ENCODE measurements at regions not wholly inside any gene's neighbourhood (a gene's known extent, or its start where the extent isn't known, plus 50 kb on each side); places are given as distances from the start of the nearest gene placed in this dataset.
A peak's percentile ranks its signal among the peaks of the same experiment; 100 is the strongest.

- H3K4me1 ChIP-seq (ENCODE audit: insufficient read depth, low read length): peaks cover 10% of the 10 kb centered on the region; the same call in 1 of the 2 replicates
- no peaks in the 10 kb centered on the region for H4K20me1 ChIP-seq (ENCODE audit: insufficient read depth, low read length)
- DNase-seq: no peak
- no peaks in the 10 kb centered on the region for H3K36me3 ChIP-seq (ENCODE audit: insufficient read depth, low read length)
- no peaks in the 10 kb centered on the region for H3K9me3 ChIP-seq (ENCODE audit: insufficient read depth, low read length, severe bottlenecking)
- H3K9ac ChIP-seq (ENCODE audit: low read depth, low read length): no peak overlapping the region
- H2AFZ ChIP-seq (ENCODE audit: low read depth, low read length): no peak overlapping the region
- TF ChIP-seq CTCF (IDR thresholded peaks at IDR 0.05; ENCODE audit: borderline replicate concordance, extremely low read depth, low read length, poor library complexity, severe bottlenecking): no peak
- TF ChIP-seq EZH2 (IDR thresholded peaks at IDR 0.05; ENCODE audit: borderline replicate concordance, low read depth, low read length, severe bottlenecking): no peak
- H3K27ac ChIP-seq (ENCODE audit: low read length): no peak overlapping the region
- H3K27me3 ChIP-seq (ENCODE audit: insufficient read depth, low read length, poor library complexity): no peaks in the 10 kb centered on the region
- H3K4me3 ChIP-seq (ENCODE audit: low read depth in 1 of 2, low read length in 2 of 2): no peak overlapping the region
- no peak overlapping the region for H3K4me2 ChIP-seq (ENCODE audit: insufficient read depth, low read length)
- H3K79me2 ChIP-seq (ENCODE audit: insufficient read depth, low read length): no peaks in the 10 kb centered on the region
- no peak for ATAC-seq (ENCODE audit: insufficient read depth, low read depth)
Measured at GRCh38 chr5:159632866-159633265, 283.4 kb upstream of the ADRA1B start.

- Histone ChIP-seq H4K20me1 (ENCODE audit: insufficient read depth, low read length) (no peaks in the 10 kb centered on the region), H3K4me3 (ENCODE audit: low read depth in 1 of 2, low read length in 2 of 2) (no peak overlapping the region), H2AFZ (ENCODE audit: low read depth, low read length) (no peak overlapping the region), H3K27ac (ENCODE audit: low read length) (peak overlapping the region; percentile 62; the same call in 1 of the 2 replicates), H3K27me3 (ENCODE audit: insufficient read depth, low read length, poor library complexity) (no peaks in the 10 kb centered on the region), H3K36me3 (ENCODE audit: insufficient read depth, low read length) (no peaks in the 10 kb centered on the region), H3K4me1 (ENCODE audit: insufficient read depth, low read length) (peaks cover 27% of the 10 kb centered on the region), H3K9me3 (ENCODE audit: insufficient read depth, low read length, severe bottlenecking) (no peaks in the 10 kb centered on the region), H3K4me2 (ENCODE audit: insufficient read depth, low read length) (no peak overlapping the region), H3K9ac (ENCODE audit: low read depth, low read length) (peak overlapping the region; percentile 37; the same call in 1 of the 2 replicates), H3K79me2 (ENCODE audit: insufficient read depth, low read length) (no peaks in the 10 kb centered on the region)
- TF ChIP-seq CTCF (IDR thresholded peaks at IDR 0.05; ENCODE audit: borderline replicate concordance, extremely low read depth, low read length, poor library complexity, severe bottlenecking): no peak
- no peak for TF ChIP-seq EZH2 (IDR thresholded peaks at IDR 0.05; ENCODE audit: borderline replicate concordance, low read depth, low read length, severe bottlenecking)
- DNase-seq (no peak), ATAC-seq (ENCODE audit: insufficient read depth, low read depth) (no peak)
Measured at GRCh38 chr5:159638481-159638880, 277.8 kb upstream of the ADRA1B start.

- peaks cover 27% of the 10 kb centered on the region for H3K4me1 ChIP-seq (ENCODE audit: insufficient read depth, low read length)
- no peaks in the 10 kb centered on the region for H3K9me3 ChIP-seq (ENCODE audit: insufficient read depth, low read length, severe bottlenecking)
- peak overlapping the region; percentile 37; the same call in 1 of the 2 replicates for H3K9ac ChIP-seq (ENCODE audit: low read depth, low read length)
- no peak overlapping the region for H3K4me3 ChIP-seq (ENCODE audit: low read depth in 1 of 2, low read length in 2 of 2)
- no peaks in the 10 kb centered on the region for H3K36me3 ChIP-seq (ENCODE audit: insufficient read depth, low read length)
- peak overlapping the region; percentile 65; the same call in 1 of the 2 replicates for H3K27ac ChIP-seq (ENCODE audit: low read length)
- no peak for TF ChIP-seq CTCF (IDR thresholded peaks at IDR 0.05; ENCODE audit: borderline replicate concordance, extremely low read depth, low read length, poor library complexity, severe bottlenecking)
- H2AFZ ChIP-seq (ENCODE audit: low read depth, low read length): no peak overlapping the region
- H3K79me2 ChIP-seq (ENCODE audit: insufficient read depth, low read length): no peaks in the 10 kb centered on the region
- ATAC-seq (ENCODE audit: insufficient read depth, low read depth) (peak; percentile 68), DNase-seq (peak; percentile 17)
- no peaks in the 10 kb centered on the region for H4K20me1 ChIP-seq (ENCODE audit: insufficient read depth, low read length)
- no peak overlapping the region for H3K4me2 ChIP-seq (ENCODE audit: insufficient read depth, low read length)
- H3K27me3 ChIP-seq (ENCODE audit: insufficient read depth, low read length, poor library complexity): no peaks in the 10 kb centered on the region
Measured at GRCh38 chr5:159638954-159639559, 277.2 kb upstream of the ADRA1B start.
